ENCODE measurements at regions not wholly inside any gene's neighbourhood (a gene's known extent, or its start where the extent isn't known, plus 50 kb on each side); places are given as distances from the start of the nearest gene placed in this dataset.

DNA sequence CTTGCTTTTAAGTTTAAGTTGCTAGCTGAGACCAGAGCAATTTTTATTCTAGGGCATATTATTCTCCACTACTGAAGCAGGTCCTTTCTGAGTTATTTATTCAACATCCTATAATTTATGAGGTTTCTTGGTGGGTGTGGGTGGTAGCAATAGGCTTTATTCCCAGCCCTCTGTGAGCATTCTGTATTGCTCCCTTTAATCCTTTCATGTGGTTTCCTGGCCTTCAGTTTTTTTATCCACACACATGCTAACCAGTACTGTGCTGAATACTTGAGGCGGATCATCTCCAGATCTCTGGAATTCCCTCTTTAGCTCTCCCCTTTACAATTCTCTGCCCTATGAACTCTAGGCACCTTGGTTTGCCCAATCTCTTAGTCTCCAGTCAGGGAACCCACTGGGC is 91.8 kb upstream of the GLRA1 start:
- no peak for DNase-seq

- DNase-seq = no peak
These were observed 83.1 kb upstream of the GLRA1 start for GRCh38 chr5:152007653-152008335.

- no peak for DNase-seq
These were observed 79.4 kb upstream of the GLRA1 start for GRCh38 chr5:152004095-152004494.
